K562 (cell line): ENCODE measurements at regions not wholly inside any gene's neighbourhood (a gene's known extent, or its start where the extent isn't known, plus 50 kb on each side); places are given as distances from the start of the nearest gene placed in this dataset.
A peak's percentile ranks its signal among the peaks of the same experiment; 100 is the strongest.

Source experiments
- MEF2D ChIP-seq: conservative IDR thresholded peaks from 2 replicates; pipeline ENCODE4 v1.6.1; 2016; ENCODE audit warnings: low read depth, missing genetic modification characterization, missing compliant biosample characterization
- TF ChIP-seq, protein P1 (sequence below): fragments of 450-650 bp; IDR thresholded peaks from 2 replicates; pipeline ENCODE4 v1.6.1; 2016; ENCODE audit warnings: mild to moderate bottlenecking, moderate library complexity

DNA sequence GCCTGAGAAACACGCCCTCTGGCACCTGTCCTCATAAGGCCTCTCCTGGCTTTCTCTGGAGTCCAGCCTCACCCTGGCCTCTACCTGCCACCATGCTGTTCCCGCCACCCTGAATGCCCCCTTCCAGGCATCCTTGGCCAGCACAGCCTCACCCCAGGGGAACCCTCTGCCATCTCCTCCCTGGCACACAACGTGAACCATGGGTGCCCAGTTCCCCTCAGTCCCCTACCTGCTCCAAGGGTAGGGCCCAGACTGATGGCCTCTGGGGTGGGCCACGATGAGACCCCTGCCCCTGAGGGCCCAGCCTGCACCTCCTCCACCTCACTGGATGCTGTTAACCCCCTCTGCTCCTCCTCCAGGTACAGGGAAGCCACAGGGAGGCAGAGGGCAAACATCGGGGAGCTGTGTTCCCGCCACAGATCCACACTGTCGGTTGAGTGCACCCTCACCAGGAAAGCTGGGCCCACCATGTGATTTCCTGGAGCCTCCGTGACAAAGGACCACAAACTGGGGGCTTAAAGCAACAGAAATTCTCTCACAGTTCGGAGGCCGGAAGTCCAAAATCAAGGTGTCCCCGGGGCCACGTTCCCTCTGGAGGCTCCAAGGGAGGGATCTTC lies 169.6 kb downstream of the BRD1 start (continued):
- TF ChIP-seq, protein P1, sequence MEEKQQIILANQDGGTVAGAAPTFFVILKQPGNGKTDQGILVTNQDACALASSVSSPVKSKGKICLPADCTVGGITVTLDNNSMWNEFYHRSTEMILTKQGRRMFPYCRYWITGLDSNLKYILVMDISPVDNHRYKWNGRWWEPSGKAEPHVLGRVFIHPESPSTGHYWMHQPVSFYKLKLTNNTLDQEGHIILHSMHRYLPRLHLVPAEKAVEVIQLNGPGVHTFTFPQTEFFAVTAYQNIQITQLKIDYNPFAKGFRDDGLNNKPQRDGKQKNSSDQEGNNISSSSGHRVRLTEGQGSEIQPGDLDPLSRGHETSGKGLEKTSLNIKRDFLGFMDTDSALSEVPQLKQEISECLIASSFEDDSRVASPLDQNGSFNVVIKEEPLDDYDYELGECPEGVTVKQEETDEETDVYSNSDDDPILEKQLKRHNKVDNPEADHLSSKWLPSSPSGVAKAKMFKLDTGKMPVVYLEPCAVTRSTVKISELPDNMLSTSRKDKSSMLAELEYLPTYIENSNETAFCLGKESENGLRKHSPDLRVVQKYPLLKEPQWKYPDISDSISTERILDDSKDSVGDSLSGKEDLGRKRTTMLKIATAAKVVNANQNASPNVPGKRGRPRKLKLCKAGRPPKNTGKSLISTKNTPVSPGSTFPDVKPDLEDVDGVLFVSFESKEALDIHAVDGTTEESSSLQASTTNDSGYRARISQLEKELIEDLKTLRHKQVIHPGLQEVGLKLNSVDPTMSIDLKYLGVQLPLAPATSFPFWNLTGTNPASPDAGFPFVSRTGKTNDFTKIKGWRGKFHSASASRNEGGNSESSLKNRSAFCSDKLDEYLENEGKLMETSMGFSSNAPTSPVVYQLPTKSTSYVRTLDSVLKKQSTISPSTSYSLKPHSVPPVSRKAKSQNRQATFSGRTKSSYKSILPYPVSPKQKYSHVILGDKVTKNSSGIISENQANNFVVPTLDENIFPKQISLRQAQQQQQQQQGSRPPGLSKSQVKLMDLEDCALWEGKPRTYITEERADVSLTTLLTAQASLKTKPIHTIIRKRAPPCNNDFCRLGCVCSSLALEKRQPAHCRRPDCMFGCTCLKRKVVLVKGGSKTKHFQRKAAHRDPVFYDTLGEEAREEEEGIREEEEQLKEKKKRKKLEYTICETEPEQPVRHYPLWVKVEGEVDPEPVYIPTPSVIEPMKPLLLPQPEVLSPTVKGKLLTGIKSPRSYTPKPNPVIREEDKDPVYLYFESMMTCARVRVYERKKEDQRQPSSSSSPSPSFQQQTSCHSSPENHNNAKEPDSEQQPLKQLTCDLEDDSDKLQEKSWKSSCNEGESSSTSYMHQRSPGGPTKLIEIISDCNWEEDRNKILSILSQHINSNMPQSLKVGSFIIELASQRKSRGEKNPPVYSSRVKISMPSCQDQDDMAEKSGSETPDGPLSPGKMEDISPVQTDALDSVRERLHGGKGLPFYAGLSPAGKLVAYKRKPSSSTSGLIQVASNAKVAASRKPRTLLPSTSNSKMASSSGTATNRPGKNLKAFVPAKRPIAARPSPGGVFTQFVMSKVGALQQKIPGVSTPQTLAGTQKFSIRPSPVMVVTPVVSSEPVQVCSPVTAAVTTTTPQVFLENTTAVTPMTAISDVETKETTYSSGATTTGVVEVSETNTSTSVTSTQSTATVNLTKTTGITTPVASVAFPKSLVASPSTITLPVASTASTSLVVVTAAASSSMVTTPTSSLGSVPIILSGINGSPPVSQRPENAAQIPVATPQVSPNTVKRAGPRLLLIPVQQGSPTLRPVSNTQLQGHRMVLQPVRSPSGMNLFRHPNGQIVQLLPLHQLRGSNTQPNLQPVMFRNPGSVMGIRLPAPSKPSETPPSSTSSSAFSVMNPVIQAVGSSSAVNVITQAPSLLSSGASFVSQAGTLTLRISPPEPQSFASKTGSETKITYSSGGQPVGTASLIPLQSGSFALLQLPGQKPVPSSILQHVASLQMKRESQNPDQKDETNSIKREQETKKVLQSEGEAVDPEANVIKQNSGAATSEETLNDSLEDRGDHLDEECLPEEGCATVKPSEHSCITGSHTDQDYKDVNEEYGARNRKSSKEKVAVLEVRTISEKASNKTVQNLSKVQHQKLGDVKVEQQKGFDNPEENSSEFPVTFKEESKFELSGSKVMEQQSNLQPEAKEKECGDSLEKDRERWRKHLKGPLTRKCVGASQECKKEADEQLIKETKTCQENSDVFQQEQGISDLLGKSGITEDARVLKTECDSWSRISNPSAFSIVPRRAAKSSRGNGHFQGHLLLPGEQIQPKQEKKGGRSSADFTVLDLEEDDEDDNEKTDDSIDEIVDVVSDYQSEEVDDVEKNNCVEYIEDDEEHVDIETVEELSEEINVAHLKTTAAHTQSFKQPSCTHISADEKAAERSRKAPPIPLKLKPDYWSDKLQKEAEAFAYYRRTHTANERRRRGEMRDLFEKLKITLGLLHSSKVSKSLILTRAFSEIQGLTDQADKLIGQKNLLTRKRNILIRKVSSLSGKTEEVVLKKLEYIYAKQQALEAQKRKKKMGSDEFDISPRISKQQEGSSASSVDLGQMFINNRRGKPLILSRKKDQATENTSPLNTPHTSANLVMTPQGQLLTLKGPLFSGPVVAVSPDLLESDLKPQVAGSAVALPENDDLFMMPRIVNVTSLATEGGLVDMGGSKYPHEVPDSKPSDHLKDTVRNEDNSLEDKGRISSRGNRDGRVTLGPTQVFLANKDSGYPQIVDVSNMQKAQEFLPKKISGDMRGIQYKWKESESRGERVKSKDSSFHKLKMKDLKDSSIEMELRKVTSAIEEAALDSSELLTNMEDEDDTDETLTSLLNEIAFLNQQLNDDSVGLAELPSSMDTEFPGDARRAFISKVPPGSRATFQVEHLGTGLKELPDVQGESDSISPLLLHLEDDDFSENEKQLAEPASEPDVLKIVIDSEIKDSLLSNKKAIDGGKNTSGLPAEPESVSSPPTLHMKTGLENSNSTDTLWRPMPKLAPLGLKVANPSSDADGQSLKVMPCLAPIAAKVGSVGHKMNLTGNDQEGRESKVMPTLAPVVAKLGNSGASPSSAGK: peak; percentile 9; the same call in 1 of the 2 replicates
- no peak for TF ChIP-seq MEF2D (tag)
